Tibial nerve (tissue), 3 donors: ENCODE measurements at regions not wholly inside any gene's neighbourhood (a gene's known extent, or its start where the extent isn't known, plus 50 kb on each side); places are given as distances from the start of the nearest gene placed in this dataset.
"Not testable (repeated sequence)": the region's sequence is repeated elsewhere in the genome, so short reads cannot be mapped to it uniquely, and the experiment has no call there.

ENCODE experiments used
- POLR2A ChIP-seq, 2 donors: fragments of 450-650 bp; IDR thresholded peaks; one replicate each; pipeline ENCODE4 v1.6.1; 2017; ENCODE audit warnings: antibody characterized with exemption in 2 of 2, mild to moderate bottlenecking in 2 of 2, moderate library complexity in 2 of 2
- TF ChIP-seq, protein P1 (sequence below), 5 experiments: fragments of 200-600 bp in 3 of 5; fragments of 450-650 bp in 2 of 5; sonication (generic) in 3 of 5; IDR thresholded peaks; one replicate each; pipeline ENCODE4 v1.5.1; 2016 to 2019; ENCODE audit warnings: antibody characterized with exemption in 5 of 5, mild to moderate bottlenecking in 3 of 5, moderate library complexity in 2 of 5

DNA sequence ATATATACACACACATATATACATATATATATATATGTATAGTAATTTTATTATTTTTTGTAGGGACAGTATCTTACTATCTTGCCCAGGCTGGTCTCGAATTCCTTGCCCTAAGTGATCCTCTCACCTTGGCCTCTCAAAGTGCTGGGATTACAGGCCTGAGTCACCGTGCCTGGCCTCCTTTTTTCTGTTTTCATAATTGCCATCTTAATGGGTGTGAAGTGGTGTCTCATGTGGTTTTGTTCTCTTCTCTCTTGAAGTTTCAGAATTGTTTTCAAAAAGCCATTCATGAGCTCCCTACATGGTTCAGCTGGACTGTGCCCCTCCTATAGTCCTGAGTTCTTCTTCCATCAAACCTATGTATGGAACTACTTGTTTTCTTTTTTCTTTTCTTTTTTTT lies 88.9 kb upstream of the CRYM start:
- TF ChIP-seq, protein P1, sequence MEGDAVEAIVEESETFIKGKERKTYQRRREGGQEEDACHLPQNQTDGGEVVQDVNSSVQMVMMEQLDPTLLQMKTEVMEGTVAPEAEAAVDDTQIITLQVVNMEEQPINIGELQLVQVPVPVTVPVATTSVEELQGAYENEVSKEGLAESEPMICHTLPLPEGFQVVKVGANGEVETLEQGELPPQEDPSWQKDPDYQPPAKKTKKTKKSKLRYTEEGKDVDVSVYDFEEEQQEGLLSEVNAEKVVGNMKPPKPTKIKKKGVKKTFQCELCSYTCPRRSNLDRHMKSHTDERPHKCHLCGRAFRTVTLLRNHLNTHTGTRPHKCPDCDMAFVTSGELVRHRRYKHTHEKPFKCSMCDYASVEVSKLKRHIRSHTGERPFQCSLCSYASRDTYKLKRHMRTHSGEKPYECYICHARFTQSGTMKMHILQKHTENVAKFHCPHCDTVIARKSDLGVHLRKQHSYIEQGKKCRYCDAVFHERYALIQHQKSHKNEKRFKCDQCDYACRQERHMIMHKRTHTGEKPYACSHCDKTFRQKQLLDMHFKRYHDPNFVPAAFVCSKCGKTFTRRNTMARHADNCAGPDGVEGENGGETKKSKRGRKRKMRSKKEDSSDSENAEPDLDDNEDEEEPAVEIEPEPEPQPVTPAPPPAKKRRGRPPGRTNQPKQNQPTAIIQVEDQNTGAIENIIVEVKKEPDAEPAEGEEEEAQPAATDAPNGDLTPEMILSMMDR (IDR thresholded peaks at IDR 0.05), result not testable (repeated sequence)
- not testable (repeated sequence) for TF ChIP-seq POLR2A (IDR thresholded peaks at IDR 0.05)
